ENCODE measurements at regions not wholly inside any gene's neighbourhood (a gene's known extent, or its start where the extent isn't known, plus 50 kb on each side); places are given as distances from the start of the nearest gene placed in this dataset.
A peak's percentile ranks its signal among the peaks of the same experiment; 100 is the strongest.
"Not testable (repeated sequence)": the region's sequence is repeated elsewhere in the genome, so short reads cannot be mapped to it uniquely, and the experiment has no call there.

- ATAC-seq (ENCODE audit: low read depth); H3K9me3 ChIP-seq (ENCODE audit: severe bottlenecking); H3K27me3 ChIP-seq (ENCODE audit: insufficient read depth, poor library complexity, severe bottlenecking); H3K27ac ChIP-seq (ENCODE audit: poor library complexity, severe bottlenecking); DNase-seq (ENCODE audit: low spot score); H3K36me3 ChIP-seq (ENCODE audit: low read depth); H3K4me1 ChIP-seq (ENCODE audit: insufficient read depth, poor library complexity, severe bottlenecking); H3K4me3 ChIP-seq (ENCODE audit: severe bottlenecking): not testable (repeated sequence)
Measured at GRCh38 chr9:64370344-64370743, 914.7 kb downstream of the FOXD4L5 start.

DNA sequence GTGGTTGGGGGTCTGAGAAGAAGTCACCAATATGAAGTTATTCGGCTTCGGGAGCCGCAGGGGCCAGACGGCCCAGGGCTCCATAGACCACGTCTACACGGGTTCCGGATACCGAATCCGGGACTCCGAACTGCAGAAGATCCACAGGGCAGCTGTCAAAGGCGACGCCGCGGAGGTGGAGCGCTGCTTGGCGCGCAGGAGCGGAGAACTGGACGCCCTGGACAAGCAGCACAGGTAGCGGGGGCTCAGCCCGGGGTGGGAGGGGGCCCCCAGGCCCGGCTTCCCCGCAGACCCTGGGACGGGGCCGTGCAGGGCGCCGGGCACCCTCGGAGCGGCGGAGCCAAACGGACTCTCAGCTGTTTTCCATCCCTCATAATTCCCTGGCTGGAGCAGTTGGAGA, 915.4 kb downstream of the FOXD4L5 start:
- not testable (repeated sequence) for H3K4me1 ChIP-seq (ENCODE audit: insufficient read depth, poor library complexity, severe bottlenecking); H3K9me3 ChIP-seq (ENCODE audit: severe bottlenecking); DNase-seq (ENCODE audit: low spot score); H3K4me3 ChIP-seq (ENCODE audit: severe bottlenecking); ATAC-seq (ENCODE audit: low read depth); H3K36me3 ChIP-seq (ENCODE audit: low read depth); H3K27ac ChIP-seq (ENCODE audit: poor library complexity, severe bottlenecking); H3K27me3 ChIP-seq (ENCODE audit: insufficient read depth, poor library complexity, severe bottlenecking)

GRCh38 chr9:64369114-64369513, 915.9 kb downstream of the FOXD4L5 start:
- not testable (repeated sequence) for H3K4me3 ChIP-seq (ENCODE audit: severe bottlenecking); H3K27ac ChIP-seq (ENCODE audit: poor library complexity, severe bottlenecking); H3K9me3 ChIP-seq (ENCODE audit: severe bottlenecking); H3K4me1 ChIP-seq (ENCODE audit: insufficient read depth, poor library complexity, severe bottlenecking); H3K27me3 ChIP-seq (ENCODE audit: insufficient read depth, poor library complexity, severe bottlenecking); H3K36me3 ChIP-seq (ENCODE audit: low read depth)
- ATAC-seq (ENCODE audit: low read depth): peak; percentile 100
- peak; percentile 75 for DNase-seq (ENCODE audit: low spot score)
- peak; percentile 23 for TF ChIP-seq CTCF (IDR thresholded peaks at IDR 0.05; ENCODE audit: poor library complexity, severe bottlenecking)

DNA sequence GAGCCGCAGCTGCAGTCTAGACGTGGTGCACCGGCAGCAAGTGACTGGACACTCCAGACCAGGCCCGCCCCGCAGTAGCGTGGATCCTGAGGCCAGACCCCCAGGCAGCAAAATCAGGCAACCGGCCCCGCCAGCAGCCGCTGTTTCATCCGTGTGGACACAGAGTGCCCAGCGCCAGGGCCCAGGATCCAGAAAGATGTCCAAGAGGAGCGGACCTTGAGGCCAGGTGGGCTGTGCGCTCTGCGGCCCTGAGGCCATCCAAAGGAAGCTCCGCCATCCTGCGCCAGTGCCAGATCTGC, 916.4 kb downstream of the FOXD4L5 start:
- DNase-seq (ENCODE audit: low spot score); H3K27me3 ChIP-seq (ENCODE audit: insufficient read depth, poor library complexity, severe bottlenecking); H3K9me3 ChIP-seq (ENCODE audit: severe bottlenecking); H3K4me1 ChIP-seq (ENCODE audit: insufficient read depth, poor library complexity, severe bottlenecking); H3K4me3 ChIP-seq (ENCODE audit: severe bottlenecking); H3K27ac ChIP-seq (ENCODE audit: poor library complexity, severe bottlenecking); H3K36me3 ChIP-seq (ENCODE audit: low read depth); ATAC-seq (ENCODE audit: low read depth): not testable (repeated sequence)

- DNase-seq (ENCODE audit: low spot score); H3K4me3 ChIP-seq (ENCODE audit: severe bottlenecking); H3K27me3 ChIP-seq (ENCODE audit: insufficient read depth, poor library complexity, severe bottlenecking); H3K36me3 ChIP-seq (ENCODE audit: low read depth); H3K27ac ChIP-seq (ENCODE audit: poor library complexity, severe bottlenecking); H3K9me3 ChIP-seq (ENCODE audit: severe bottlenecking); H3K4me1 ChIP-seq (ENCODE audit: insufficient read depth, poor library complexity, severe bottlenecking); ATAC-seq (ENCODE audit: low read depth): not testable (repeated sequence)
Measured at GRCh38 chr9:64367826-64368643, 917.0 kb downstream of the FOXD4L5 start.
